ENCODE measurements at regions not wholly inside any gene's neighbourhood (a gene's known extent, or its start where the extent isn't known, plus 50 kb on each side); places are given as distances from the start of the nearest gene placed in this dataset.

DNA sequence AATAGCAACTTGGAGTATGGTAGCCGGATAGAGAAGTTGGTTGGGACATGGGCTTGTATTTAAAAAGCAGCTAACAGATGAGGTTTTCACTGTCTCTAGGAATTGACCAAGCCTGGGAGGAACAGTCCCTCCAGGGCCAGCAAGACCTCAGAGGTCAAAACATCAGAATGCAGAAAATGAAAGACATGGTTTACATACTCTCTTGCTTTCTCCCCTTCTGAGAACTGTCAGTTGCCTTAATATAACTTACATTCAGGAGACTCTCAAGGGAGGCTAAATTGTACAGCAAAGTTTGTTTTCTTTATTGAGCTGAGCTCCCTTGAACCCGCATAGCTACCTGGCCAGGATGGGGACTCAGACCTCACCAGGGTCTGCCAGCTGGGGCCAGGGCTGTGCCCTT, 179.3 kb downstream of the GAS1 start:
- no peaks in the 10 kb centered on the region for H3K79me2 ChIP-seq (ENCODE audit: control insufficient read depth, insufficient read depth, low read length)
- intact Hi-C loops (cut with micrococcal nuclease) (no loop called here), in situ Hi-C loops (cut with MboI) (no loop called here)
- H3K9me3 ChIP-seq (replicated peaks; ENCODE audit: control insufficient read depth, insufficient read depth, low read depth, low read length) = no peaks in the 10 kb centered on the region
- no peaks in the 10 kb centered on the region for H4K20me1 ChIP-seq (replicated peaks; ENCODE audit: control insufficient read depth, insufficient read depth, low read length)
- ATAC-seq (no peak), FAIRE-seq (no peak), DNase-seq (ENCODE audit: extremely low read depth in 1 of 4, low spot score in 3 of 4) (no peak)
- no peak overlapping the region for H3K4me3 ChIP-seq
- H2AFZ ChIP-seq (ENCODE audit: low read depth, low read length) = no peak overlapping the region
- BruUV-seq (replicated peaks) = no TSS peak
- TF ChIP-seq CBFA2T3 (IDR thresholded peaks at IDR 0.05) (no peak), LARP7 (IDR thresholded peaks at IDR 0.05) (no peak), ZNF830 (CRISPR knock-in tag; IDR thresholded peaks at IDR 0.05) (no peak), EZH2 (IDR thresholded peaks at IDR 0.05; ENCODE audit: borderline replicate concordance, low read depth, low read length) (no peak), ZNF699 (CRISPR knock-in tag; IDR thresholded peaks at IDR 0.05; ENCODE audit: insufficient replicate concordance) (no peak), TAF1 (IDR thresholded peaks at IDR 0.05; ENCODE audit: control insufficient read depth, extremely low read depth, insufficient read depth, low read length, severe bottlenecking) (no peak), ZEB2 (IDR thresholded peaks at IDR 0.05) (no peak)
- POLR2A ChIA-PET = no interaction called here
- no peaks in the 10 kb centered on the region for H3K9me1 ChIP-seq (ENCODE audit: control insufficient read depth, insufficient read depth, low read length)
- no peaks in the 10 kb centered on the region for H3K36me3 ChIP-seq (ENCODE audit: control insufficient read depth, insufficient read depth, low read length)
- WGBS (ENCODE audit: insufficient coverage, low coverage, missing lambda C conversion rate) = 0% methylated on average over 2 of the region's 2 CpGs
- H3K9ac ChIP-seq (ENCODE audit: insufficient read depth in 1 of 2, low read depth in 2 of 2, low read length in 2 of 2) = no peak overlapping the region
- CTCF ChIA-PET (ENCODE audit: low intra/inter-chr PET ratio) = no interaction called here
- H3K4me1 ChIP-seq (replicated peaks in 1 of 2; ENCODE audit: control insufficient read depth in 2 of 2, insufficient read depth in 2 of 2, low read length in 2 of 2) = no peaks in the 10 kb centered on the region
- H3K27me3 ChIP-seq (ENCODE audit: control insufficient read depth in 2 of 2, insufficient read depth in 2 of 2, low read length in 2 of 2) = peaks cover 0 to 8% of the 10 kb centered on the region in 2 experiments; a peak in 2 of 5 replicates
- H3K27ac ChIP-seq (ENCODE audit: extremely low read depth, low read depth, low read length) = no peak overlapping the region
- H3K4me2 ChIP-seq (ENCODE audit: insufficient read depth, low read length) = no peak overlapping the region

DNA sequence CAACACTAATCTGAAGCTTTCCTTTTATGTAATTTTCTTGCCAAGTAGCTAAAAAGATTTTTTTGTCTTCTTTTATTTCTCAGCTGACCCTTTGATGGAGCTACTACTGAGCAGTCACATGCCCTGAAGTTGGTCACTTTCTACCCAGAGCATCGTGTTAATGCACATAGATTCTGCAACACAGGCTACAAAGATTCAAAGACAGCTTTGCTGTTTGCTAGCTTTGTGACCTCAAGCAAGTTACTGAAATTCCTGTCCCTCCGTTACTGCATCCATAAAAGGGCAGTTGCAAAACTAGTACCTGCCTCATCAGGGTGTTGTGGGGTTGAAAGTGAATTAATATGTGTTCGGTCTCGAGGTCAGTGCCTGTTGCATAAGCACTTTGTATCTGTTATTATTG, 179.9 kb downstream of the GAS1 start:
- Histone ChIP-seq H3K4me1 (replicated peaks in 1 of 2; ENCODE audit: control insufficient read depth in 2 of 2, insufficient read depth in 2 of 2, low read length in 2 of 2) (no peaks in the 10 kb centered on the region), H3K79me2 (ENCODE audit: control insufficient read depth, insufficient read depth, low read length) (no peaks in the 10 kb centered on the region), H3K4me3 (no peak overlapping the region), H3K9me3 (replicated peaks; ENCODE audit: control insufficient read depth, insufficient read depth, low read depth, low read length) (no peaks in the 10 kb centered on the region), H4K20me1 (replicated peaks; ENCODE audit: control insufficient read depth, insufficient read depth, low read length) (no peaks in the 10 kb centered on the region), H3K9me1 (ENCODE audit: control insufficient read depth, insufficient read depth, low read length) (no peaks in the 10 kb centered on the region), H3K36me3 (ENCODE audit: control insufficient read depth, insufficient read depth, low read length) (no peaks in the 10 kb centered on the region), H3K27ac (ENCODE audit: extremely low read depth, low read depth, low read length) (no peak overlapping the region), H3K27me3 (ENCODE audit: control insufficient read depth in 2 of 2, insufficient read depth in 2 of 2, low read length in 2 of 2) (peaks cover 0 to 8% of the 10 kb centered on the region in 2 experiments; a peak in 2 of 5 replicates), H3K4me2 (ENCODE audit: insufficient read depth, low read length) (no peak overlapping the region), H3K9ac (ENCODE audit: insufficient read depth in 1 of 2, low read depth in 2 of 2, low read length in 2 of 2) (no peak overlapping the region), H2AFZ (ENCODE audit: low read depth, low read length) (no peak overlapping the region)
- DNase-seq (ENCODE audit: extremely low read depth in 1 of 4, low spot score in 3 of 4) = no peak
- ATAC-seq = no peak
- in situ Hi-C loops (cut with MboI) = no loop called here
- FAIRE-seq = no peak
- ChIA-PET CTCF (ENCODE audit: low intra/inter-chr PET ratio) (no interaction called here), POLR2A (no interaction called here)
- BruUV-seq (replicated peaks) = no TSS peak
- intact Hi-C loops (cut with micrococcal nuclease) = no loop called here
- WGBS (ENCODE audit: insufficient coverage, low coverage, missing lambda C conversion rate) = 3% methylated on average over 4 of the region's 4 CpGs
- TF ChIP-seq U2AF2 (optimal IDR thresholded peaks at IDR 0.05; ENCODE audit: low read depth, low read length) (no peak), RFX5 (IDR thresholded peaks at IDR 0.05; ENCODE audit: low read depth, low read length) (no peak), ZFP1 (CRISPR knock-in tag; IDR thresholded peaks at IDR 0.05) (no peak), HNRNPL (IDR thresholded peaks at IDR 0.05; ENCODE audit: low read depth, low read length) (no peak), BHLHE40 (IDR thresholded peaks at IDR 0.05; ENCODE audit: low read length) (no peak), FOXP1 (CRISPR knock-in tag; IDR thresholded peaks at IDR 0.05) (no peak), FIP1L1 (IDR thresholded peaks at IDR 0.05; ENCODE audit: low read depth, low read length, poor library complexity, severe bottlenecking) (no peak), MTA3 (IDR thresholded peaks at IDR 0.05; ENCODE audit: borderline replicate concordance) (no peak), NFATC3 (IDR thresholded peaks at IDR 0.05) (no peak), PML (IDR thresholded peaks at IDR 0.05; ENCODE audit: low read length) (no peak), CHD2 (IDR thresholded peaks at IDR 0.05; ENCODE audit: low read depth, low read length) (no peak), CEBPG (CRISPR knock-in tag; IDR thresholded peaks at IDR 0.05) (no peak), CEBPG (tag; conservative IDR thresholded peaks at IDR 0.05 in 1 of 2, IDR thresholded peaks at IDR 0.05 in 1 of 2) (no peak)
- TF ChIP-seq, protein P1, sequence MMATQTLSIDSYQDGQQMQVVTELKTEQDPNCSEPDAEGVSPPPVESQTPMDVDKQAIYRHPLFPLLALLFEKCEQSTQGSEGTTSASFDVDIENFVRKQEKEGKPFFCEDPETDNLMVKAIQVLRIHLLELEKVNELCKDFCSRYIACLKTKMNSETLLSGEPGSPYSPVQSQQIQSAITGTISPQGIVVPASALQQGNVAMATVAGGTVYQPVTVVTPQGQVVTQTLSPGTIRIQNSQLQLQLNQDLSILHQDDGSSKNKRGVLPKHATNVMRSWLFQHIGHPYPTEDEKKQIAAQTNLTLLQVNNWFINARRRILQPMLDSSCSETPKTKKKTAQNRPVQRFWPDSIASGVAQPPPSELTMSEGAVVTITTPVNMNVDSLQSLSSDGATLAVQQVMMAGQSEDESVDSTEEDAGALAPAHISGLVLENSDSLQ (IDR thresholded peaks at IDR 0.05) = no peak

All from K562 (cell line).